D721Med (cell line): ENCODE measurements at regions not wholly inside any gene's neighbourhood (a gene's known extent, or its start where the extent isn't known, plus 50 kb on each side); places are given as distances from the start of the nearest gene placed in this dataset.

Source experiments
- DNase-seq: peaks from one replicate; pipeline ENCODE4 v3.0.0; 2011; ENCODE audit warnings: low spot score; ENCODE audit not compliant: insufficient read length
- FAIRE-seq: peaks from 2 replicates; lab custom pipeline; 2011; peaks lifted over from hg19 to GRCh38; lab: Jason Lieb, UNC
- TF ChIP-seq, protein P1 (sequence below): IDR thresholded peaks from 2 replicates; pipeline ENCODE4 v1.5.1; 2012; ENCODE audit warnings: mild to moderate bottlenecking, control low read depth; ENCODE audit not compliant: insufficient read depth; ENCODE audit errors: missing control alignments

DNA sequence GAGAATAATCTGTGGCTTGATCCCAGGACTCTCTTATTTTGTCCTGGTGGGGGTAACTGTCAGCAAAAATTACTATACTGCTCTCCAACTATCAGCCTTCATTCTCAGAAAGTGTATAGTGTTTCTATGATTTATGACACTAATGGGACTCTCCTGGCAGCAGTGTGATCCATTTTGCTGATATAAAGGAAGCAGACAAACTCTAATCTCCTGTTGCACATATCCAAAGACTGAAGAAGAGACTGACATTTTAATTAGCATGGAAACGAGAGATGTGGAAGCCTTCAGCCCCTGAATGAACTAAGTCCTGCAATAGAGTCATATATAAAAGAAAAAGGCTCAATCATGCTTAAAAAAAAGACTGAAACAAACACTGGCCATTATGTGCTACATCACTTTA lies 127.8 kb upstream of the SSTR1 start:
- FAIRE-seq (no peak), DNase-seq (no peak)
- TF ChIP-seq, protein P1, sequence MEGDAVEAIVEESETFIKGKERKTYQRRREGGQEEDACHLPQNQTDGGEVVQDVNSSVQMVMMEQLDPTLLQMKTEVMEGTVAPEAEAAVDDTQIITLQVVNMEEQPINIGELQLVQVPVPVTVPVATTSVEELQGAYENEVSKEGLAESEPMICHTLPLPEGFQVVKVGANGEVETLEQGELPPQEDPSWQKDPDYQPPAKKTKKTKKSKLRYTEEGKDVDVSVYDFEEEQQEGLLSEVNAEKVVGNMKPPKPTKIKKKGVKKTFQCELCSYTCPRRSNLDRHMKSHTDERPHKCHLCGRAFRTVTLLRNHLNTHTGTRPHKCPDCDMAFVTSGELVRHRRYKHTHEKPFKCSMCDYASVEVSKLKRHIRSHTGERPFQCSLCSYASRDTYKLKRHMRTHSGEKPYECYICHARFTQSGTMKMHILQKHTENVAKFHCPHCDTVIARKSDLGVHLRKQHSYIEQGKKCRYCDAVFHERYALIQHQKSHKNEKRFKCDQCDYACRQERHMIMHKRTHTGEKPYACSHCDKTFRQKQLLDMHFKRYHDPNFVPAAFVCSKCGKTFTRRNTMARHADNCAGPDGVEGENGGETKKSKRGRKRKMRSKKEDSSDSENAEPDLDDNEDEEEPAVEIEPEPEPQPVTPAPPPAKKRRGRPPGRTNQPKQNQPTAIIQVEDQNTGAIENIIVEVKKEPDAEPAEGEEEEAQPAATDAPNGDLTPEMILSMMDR, result no peak

DNA sequence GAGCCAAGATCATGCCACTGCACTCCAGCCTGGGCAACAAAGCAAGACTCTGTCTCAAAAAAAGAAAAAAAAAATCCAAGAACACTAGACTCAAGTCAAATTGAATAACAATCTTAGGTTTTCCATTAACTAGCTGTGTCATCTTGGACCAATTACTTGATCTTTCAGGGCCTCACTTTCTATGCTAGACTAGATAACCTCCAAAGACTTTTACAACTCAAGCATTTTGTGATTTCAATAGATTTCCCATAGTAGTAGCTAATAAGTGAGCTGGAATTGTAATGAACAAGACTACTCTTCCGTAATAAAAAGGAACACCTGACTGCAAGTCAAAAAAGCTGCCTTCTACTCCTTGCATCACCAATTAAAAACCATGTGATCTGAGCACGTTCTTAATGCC lies 127.0 kb upstream of the SSTR1 start:
- TF ChIP-seq, protein P1, result no peak
- DNase-seq (no peak), FAIRE-seq (no peak)

DNA sequence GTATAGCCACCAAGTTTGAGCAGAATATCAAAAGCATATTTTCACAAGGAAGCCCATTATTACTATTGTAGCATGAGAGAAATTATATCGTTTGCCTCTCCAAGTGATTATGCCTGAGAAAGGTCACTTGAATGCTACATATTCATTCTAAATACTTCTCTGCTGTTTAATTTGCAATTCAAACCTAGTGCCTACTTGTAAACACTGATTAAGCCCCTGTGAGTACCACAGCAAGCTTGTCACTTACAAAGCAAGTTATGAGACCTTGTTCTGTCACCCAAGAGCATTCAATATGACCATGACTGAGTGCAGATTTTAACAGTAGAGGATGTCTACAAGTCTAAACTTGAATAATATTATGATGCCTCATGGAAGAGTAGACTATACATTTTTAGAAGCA lies 124.7 kb upstream of the SSTR1 start:
- TF ChIP-seq, protein P1, result no peak
- DNase-seq, result no peak
- FAIRE-seq, result no peak

DNA sequence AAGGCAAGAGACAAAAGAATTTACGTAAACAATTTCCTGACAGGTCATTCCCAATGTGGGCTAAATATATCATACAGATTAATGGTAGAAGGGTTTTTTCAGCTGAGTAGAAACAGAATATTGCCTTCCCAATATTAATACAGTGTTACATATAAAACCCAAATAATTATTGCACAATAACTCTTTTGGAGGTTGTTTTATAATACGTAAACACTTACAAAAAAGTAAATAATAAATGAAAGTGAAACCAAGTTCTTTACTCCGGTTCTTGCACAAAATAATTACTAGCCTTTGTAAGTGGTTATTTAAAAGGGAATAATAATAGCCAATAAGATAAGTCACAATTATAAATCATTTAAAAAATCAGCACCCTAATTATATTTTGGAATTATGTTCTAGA lies 118.6 kb upstream of the SSTR1 start:
- DNase-seq (no peak), FAIRE-seq (no peak)
- TF ChIP-seq, protein P1, result no peak

DNA sequence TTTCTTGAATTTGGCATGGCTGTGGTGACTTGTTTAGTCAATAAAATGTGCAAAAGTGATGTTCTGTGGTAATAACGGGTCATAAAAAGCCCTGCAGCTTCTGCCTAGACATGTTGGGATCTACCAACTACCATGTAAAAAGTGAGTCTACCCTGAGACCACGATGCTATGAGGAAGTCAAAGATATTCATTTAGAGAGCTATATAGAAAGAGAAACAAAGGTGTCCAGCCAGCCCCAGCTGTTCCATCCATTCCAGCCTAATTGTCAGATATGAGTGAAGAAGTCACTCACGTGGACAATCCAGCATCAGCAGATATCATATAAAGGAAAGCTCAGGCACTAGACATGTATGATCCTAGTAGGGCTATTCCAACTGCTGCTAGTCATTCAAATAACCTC lies 117.2 kb upstream of the SSTR1 start:
- DNase-seq (no peak), FAIRE-seq (no peak)
- TF ChIP-seq, protein P1, result no peak

DNA sequence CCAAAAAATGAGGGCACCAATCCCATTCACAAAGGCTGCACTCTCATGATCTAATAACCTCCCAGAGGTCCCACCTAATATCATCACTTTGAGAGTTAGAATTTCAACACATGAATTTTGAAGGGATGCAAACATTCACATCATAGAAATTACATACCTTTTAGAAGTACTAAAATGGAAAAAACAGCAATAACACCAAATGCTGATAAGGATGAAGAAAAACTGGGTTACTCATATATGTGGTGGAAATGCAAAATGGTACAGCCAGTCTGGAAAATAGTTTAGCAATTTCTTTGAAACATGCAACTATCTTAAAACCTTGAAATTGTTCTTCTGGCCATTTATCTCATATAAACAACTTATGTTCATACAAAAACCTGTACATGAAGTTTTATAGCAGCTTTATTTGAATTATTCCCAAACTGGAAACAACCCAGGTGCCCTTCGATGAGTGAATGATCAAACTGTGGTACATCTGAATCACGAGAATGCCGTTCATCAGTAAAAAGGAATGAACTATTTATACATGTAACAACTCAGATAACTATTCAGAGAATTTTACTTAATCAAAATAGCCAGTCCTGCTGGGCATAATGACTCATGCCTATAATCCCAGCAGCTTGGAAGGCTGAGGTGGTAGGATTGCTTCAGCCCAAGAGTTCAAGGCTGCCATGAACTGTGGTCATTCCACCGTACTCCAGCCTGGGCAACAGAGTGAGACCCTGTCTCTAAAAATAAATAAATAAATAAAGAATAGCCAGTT lies 109.4 kb upstream of the SSTR1 start:
- TF ChIP-seq, protein P1, result no peak
- FAIRE-seq (no peak), DNase-seq (no peak)

DNA sequence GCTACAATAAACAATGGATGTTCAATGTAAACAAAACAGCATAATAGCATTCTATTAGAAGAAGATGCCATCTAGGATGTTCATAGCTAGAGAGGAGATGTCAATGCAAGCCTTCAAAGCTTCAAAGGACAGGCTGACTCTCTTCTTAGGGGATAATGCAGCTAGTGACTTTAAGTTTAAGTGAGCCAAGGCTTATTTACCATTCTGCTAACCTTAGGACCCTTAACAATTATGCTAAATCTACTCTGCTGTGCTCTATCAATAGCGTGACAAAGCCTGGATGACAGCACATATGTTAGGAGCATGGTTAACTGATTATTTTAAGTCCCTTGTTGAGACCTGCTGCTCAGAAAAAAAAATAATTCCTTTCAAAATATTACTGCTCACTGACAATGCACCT lies 106.0 kb upstream of the SSTR1 start:
- FAIRE-seq (no peak), DNase-seq (no peak)
- TF ChIP-seq, protein P1, result no peak
